ENCODE measurements at regions not wholly inside any gene's neighbourhood (a gene's known extent, or its start where the extent isn't known, plus 50 kb on each side); places are given as distances from the start of the nearest gene placed in this dataset.

- ATAC-seq = no peak
- DNase-seq = no peak
- no peak overlapping the region for H3K4me3 ChIP-seq (ENCODE audit: low read length)
- H3K4me1 ChIP-seq (ENCODE audit: control insufficient read depth, insufficient read depth, low read length) = no peaks in the 10 kb centered on the region
- WGBS = 52% methylated on average over 2 of the region's 2 CpGs
- intact Hi-C loops (cut with DNase I) = no loop called here
- no peak overlapping the region for H3K27ac ChIP-seq (ENCODE audit: low read length)
- H3K9me3 ChIP-seq (ENCODE audit: control insufficient read depth, low read length) = no peaks in the 10 kb centered on the region
- H3K27me3 ChIP-seq (ENCODE audit: control insufficient read depth, insufficient read depth) = no peaks in the 10 kb centered on the region
Measured at GRCh38 chr5:105428451-105429380, 1866.1 kb upstream of the NUDT12 start.

GRCh38 chr5:105414067-105414466 is 1851.5 kb upstream of the NUDT12 start:
- peaks cover 2% of the 10 kb centered on the region for H3K9me3 ChIP-seq (ENCODE audit: control insufficient read depth, low read length)
- H3K4me1 ChIP-seq (ENCODE audit: control insufficient read depth, insufficient read depth, low read length) = no peaks in the 10 kb centered on the region
- H3K27ac ChIP-seq (ENCODE audit: low read length) = no peak overlapping the region
- WGBS = 83% methylated on average over 3 of the region's 3 CpGs
- H3K27me3 ChIP-seq (ENCODE audit: control insufficient read depth, insufficient read depth) = no peaks in the 10 kb centered on the region
- ATAC-seq (no peak), DNase-seq (no peak)
- no peak overlapping the region for H3K4me3 ChIP-seq (ENCODE audit: low read length)
- intact Hi-C loops (cut with DNase I) = no loop called here

GRCh38 chr5:105413406-105413990 is 1850.9 kb upstream of the NUDT12 start:
- Histone ChIP-seq H3K4me1 (ENCODE audit: control insufficient read depth, insufficient read depth, low read length) (no peaks in the 10 kb centered on the region), H3K27me3 (ENCODE audit: control insufficient read depth, insufficient read depth) (no peaks in the 10 kb centered on the region), H3K9me3 (ENCODE audit: control insufficient read depth, low read length) (peaks cover 2% of the 10 kb centered on the region), H3K4me3 (ENCODE audit: low read length) (no peak overlapping the region), H3K27ac (ENCODE audit: low read length) (no peak overlapping the region)
- 86% methylated on average over 9 of the region's 9 CpGs for WGBS
- no peak for ATAC-seq
- DNase-seq = no peak
- intact Hi-C loops (cut with DNase I) = no loop called here

GRCh38 chr5:105409695-105410094 is 1847.1 kb upstream of the NUDT12 start:
- intact Hi-C loops (cut with DNase I) = no loop called here
- Histone ChIP-seq H3K4me1 (ENCODE audit: control insufficient read depth, insufficient read depth, low read length) (no peaks in the 10 kb centered on the region), H3K27ac (ENCODE audit: low read length) (no peak overlapping the region), H3K9me3 (ENCODE audit: control insufficient read depth, low read length) (peaks cover 2% of the 10 kb centered on the region), H3K4me3 (ENCODE audit: low read length) (no peak overlapping the region), H3K27me3 (ENCODE audit: control insufficient read depth, insufficient read depth) (no peaks in the 10 kb centered on the region)
- 87% methylated on average over 1 of the region's 1 CpG for WGBS
- ATAC-seq (no peak), DNase-seq (no peak)

- ATAC-seq (no peak), DNase-seq (no peak)
- Histone ChIP-seq H3K4me1 (ENCODE audit: control insufficient read depth, insufficient read depth, low read length) (no peaks in the 10 kb centered on the region), H3K9me3 (ENCODE audit: control insufficient read depth, low read length) (no peaks in the 10 kb centered on the region), H3K27ac (ENCODE audit: low read length) (no peak overlapping the region), H3K4me3 (ENCODE audit: low read length) (no peak overlapping the region), H3K27me3 (ENCODE audit: control insufficient read depth, insufficient read depth) (no peaks in the 10 kb centered on the region)
- intact Hi-C loops (cut with DNase I) = no loop called here
- 99% methylated on average over 1 of the region's 1 CpG for WGBS
Measured at GRCh38 chr5:105407200-105407599, 1844.6 kb upstream of the NUDT12 start.

GRCh38 chr5:105397749-105398148 is 1835.2 kb upstream of the NUDT12 start:
- no peaks in the 10 kb centered on the region for H3K4me1 ChIP-seq (ENCODE audit: control insufficient read depth, insufficient read depth, low read length)
- H3K27ac ChIP-seq (ENCODE audit: low read length) = no peak overlapping the region
- H3K27me3 ChIP-seq (ENCODE audit: control insufficient read depth, insufficient read depth) = no peaks in the 10 kb centered on the region
- ATAC-seq (no peak), DNase-seq (no peak)
- intact Hi-C loops (cut with DNase I) = no loop called here
- no peak overlapping the region for H3K4me3 ChIP-seq (ENCODE audit: low read length)
- 69% methylated on average over 1 of the region's 1 CpG for WGBS
- H3K9me3 ChIP-seq (ENCODE audit: control insufficient read depth, low read length) = no peaks in the 10 kb centered on the region

GRCh38 chr5:105392710-105393149 is 1830.1 kb upstream of the NUDT12 start:
- intact Hi-C loops (cut with DNase I) = no loop called here
- Histone ChIP-seq H3K27ac (ENCODE audit: low read length) (no peak overlapping the region), H3K27me3 (ENCODE audit: control insufficient read depth, insufficient read depth) (no peaks in the 10 kb centered on the region), H3K9me3 (ENCODE audit: control insufficient read depth, low read length) (no peaks in the 10 kb centered on the region), H3K4me3 (ENCODE audit: low read length) (no peak overlapping the region), H3K4me1 (ENCODE audit: control insufficient read depth, insufficient read depth, low read length) (no peaks in the 10 kb centered on the region)
- 90% methylated on average over 18 of the region's 18 CpGs for WGBS
- ATAC-seq = no peak
- DNase-seq = no peak

GRCh38 chr5:105392122-105392709 is 1829.6 kb upstream of the NUDT12 start:
- no peak overlapping the region for H3K4me3 ChIP-seq (ENCODE audit: low read length)
- no peak overlapping the region for H3K27ac ChIP-seq (ENCODE audit: low read length)
- 93% methylated on average over 20 of the region's 20 CpGs for WGBS
- no peaks in the 10 kb centered on the region for H3K27me3 ChIP-seq (ENCODE audit: control insufficient read depth, insufficient read depth)
- no peak for DNase-seq
- H3K9me3 ChIP-seq (ENCODE audit: control insufficient read depth, low read length) = no peaks in the 10 kb centered on the region
- intact Hi-C loops (cut with DNase I) = no loop called here
- no peaks in the 10 kb centered on the region for H3K4me1 ChIP-seq (ENCODE audit: control insufficient read depth, insufficient read depth, low read length)
- no peak for ATAC-seq

GRCh38 chr5:105380126-105380525 is 1817.5 kb upstream of the NUDT12 start:
- Histone ChIP-seq H3K4me1 (ENCODE audit: control insufficient read depth, insufficient read depth, low read length) (no peaks in the 10 kb centered on the region), H3K27ac (ENCODE audit: low read length) (no peak overlapping the region), H3K27me3 (ENCODE audit: control insufficient read depth, insufficient read depth) (no peaks in the 10 kb centered on the region), H3K9me3 (ENCODE audit: control insufficient read depth, low read length) (no peaks in the 10 kb centered on the region), H3K4me3 (ENCODE audit: low read length) (no peak overlapping the region)
- DNase-seq (no peak), ATAC-seq (no peak)
- intact Hi-C loops (cut with DNase I) = no loop called here
- 86% methylated on average over 1 of the region's 1 CpG for WGBS

GRCh38 chr5:105371169-105371568 is 1808.6 kb upstream of the NUDT12 start:
- intact Hi-C loops (cut with DNase I) = no loop called here

GRCh38 chr5:105350486-105351140 is 1788.0 kb upstream of the NUDT12 start:
- WGBS = 61% methylated on average over 5 of the region's 5 CpGs
- no peaks in the 10 kb centered on the region for H3K27me3 ChIP-seq (ENCODE audit: control insufficient read depth, insufficient read depth)
- H3K4me1 ChIP-seq (ENCODE audit: control insufficient read depth, insufficient read depth, low read length) = no peaks in the 10 kb centered on the region
- H3K27ac ChIP-seq (ENCODE audit: low read length) = no peak overlapping the region
- DNase-seq (peak in 1 of 3 donors; percentile 9), ATAC-seq (no peak)
- no peak overlapping the region for H3K4me3 ChIP-seq (ENCODE audit: low read length)
- intact Hi-C loops (cut with DNase I) = no loop called here
- no peaks in the 10 kb centered on the region for H3K9me3 ChIP-seq (ENCODE audit: control insufficient read depth, low read length)

More at GRCh38 chr5:105371169-105371568, 1808.6 kb upstream of the NUDT12 start:
- no peak overlapping the region for H3K27ac ChIP-seq (ENCODE audit: low read length)
- DNase-seq (no peak), ATAC-seq (no peak)
- no peak overlapping the region for H3K4me3 ChIP-seq (ENCODE audit: low read length)
- 51% methylated on average over 2 of the region's 2 CpGs for WGBS
- H3K4me1 ChIP-seq (ENCODE audit: control insufficient read depth, insufficient read depth, low read length) = no peaks in the 10 kb centered on the region
- no peaks in the 10 kb centered on the region for H3K9me3 ChIP-seq (ENCODE audit: control insufficient read depth, low read length)
- no peaks in the 10 kb centered on the region for H3K27me3 ChIP-seq (ENCODE audit: control insufficient read depth, insufficient read depth)

Measured in right cardiac atrium (tissue), 5 donors.